Activated CD4-positive, alpha-beta T cell treated with anti-CD3 and anti-CD28 coated beads, Interleukin-10, Interleukin-2, amounts not matched to agents 100 ng/mL and 50 ng/mL, durations not matched to agents 16 hours and 8 hours (primary cell): ENCODE measurements at regions not wholly inside any gene's neighbourhood (a gene's known extent, or its start where the extent isn't known, plus 50 kb on each side); places are given as distances from the start of the nearest gene placed in this dataset.

Experiments
- DNase-seq: peaks from one replicate; pipeline ENCODE4 v3.0.0-alpha.2; 2020

GRCh38 chr13:57017357-57017756 is 123.4 kb upstream of the PRR20A start:
- DNase-seq, result no peak

- no peak for DNase-seq
Measured at GRCh38 chr13:57018915-57019314, 121.8 kb upstream of the PRR20A start.

GRCh38 chr13:57030671-57031070 is 110.0 kb upstream of the PRR20A start:
- no peak for DNase-seq

GRCh38 chr13:57036290-57036689 is 104.4 kb upstream of the PRR20A start:
- DNase-seq, result no peak

GRCh38 chr13:57044910-57045309 is 95.8 kb upstream of the PRR20A start:
- no peak for DNase-seq

GRCh38 chr13:57045826-57046546 is 94.7 kb upstream of the PRR20A start:
- no peak for DNase-seq

GRCh38 chr13:57056601-57057180 is 84.0 kb upstream of the PRR20A start:
- DNase-seq, result no peak

GRCh38 chr13:57063007-57063406 is 77.7 kb upstream of the PRR20A start:
- DNase-seq, result no peak

- no peak for DNase-seq
Measured at GRCh38 chr13:57073983-57074382, 66.7 kb upstream of the PRR20A start.

GRCh38 chr13:57075588-57075987 is 65.1 kb upstream of the PRR20A start:
- DNase-seq, result no peak

- DNase-seq, result no peak
Measured at GRCh38 chr13:57087006-57087405, 53.7 kb upstream of the PRR20A start.
